Osteoblast (primary cell): ENCODE measurements at regions not wholly inside any gene's neighbourhood (a gene's known extent, or its start where the extent isn't known, plus 50 kb on each side); places are given as distances from the start of the nearest gene placed in this dataset.

Source experiments
- DNase-seq: peaks from one replicate; pipeline ENCODE4 v3.0.0; 2011; ENCODE audit warnings: low spot score, mixed read lengths; ENCODE audit not compliant: insufficient read length; ENCODE audit errors: missing footprints
- H2AFZ ChIP-seq: 2 replicates; pipeline ENCODE4 v1.6.0; 2011; ENCODE audit warnings: mild to moderate bottlenecking, low read length
- H3K27ac ChIP-seq: 2 replicates; pipeline ENCODE4 v1.5.1; 2011; ENCODE audit warnings: mild to moderate bottlenecking, low read depth, low read length, moderate library complexity
- H3K27me3 ChIP-seq: 2 replicates; pipeline ENCODE4 v1.6.0; 2012; ENCODE audit warnings: mild to moderate bottlenecking, control low read depth, inconsistent platforms, low read length, moderate library complexity; ENCODE audit not compliant: insufficient read depth
- H3K36me3 ChIP-seq: 2 replicates; pipeline ENCODE4 v1.5.1; 2011; ENCODE audit warnings: mild to moderate bottlenecking, low read length, control low read depth, moderate library complexity; ENCODE audit not compliant: insufficient read depth
- H3K4me1 ChIP-seq: 2 replicates; pipeline ENCODE4 v1.5.1; 2011; ENCODE audit warnings: mild to moderate bottlenecking, low read length, control low read depth, moderate library complexity; ENCODE audit not compliant: insufficient read depth
- H3K4me2 ChIP-seq: 2 replicates; pipeline ENCODE4 v1.6.0; 2011; ENCODE audit warnings: mild to moderate bottlenecking, low read length; ENCODE audit not compliant: insufficient read depth
- H3K4me3 ChIP-seq: fragments of 200-600 bp; sonication (generic); 3 replicates; pipeline ENCODE4 v1.5.1; 2012; ENCODE audit warnings: mild to moderate bottlenecking, low read length, inconsistent platforms; ENCODE audit not compliant: insufficient read depth
- H3K79me2 ChIP-seq: 2 replicates; pipeline ENCODE4 v1.6.0; 2012; ENCODE audit warnings: mild to moderate bottlenecking, low read length, control low read depth, inconsistent platforms; ENCODE audit not compliant: insufficient read depth
- H3K9me3 ChIP-seq: 2 replicates; pipeline ENCODE4 v1.5.1; 2011; ENCODE audit warnings: low read depth, low read length, control low read depth
- H4K20me1 ChIP-seq: 2 replicates; pipeline ENCODE4 v1.6.0; 2012; ENCODE audit warnings: mild to moderate bottlenecking, low read length, control low read depth; ENCODE audit not compliant: insufficient read depth
- CTCF ChIP-seq: IDR thresholded peaks from 2 replicates; pipeline ENCODE4 v1.5.1; 2011; ENCODE audit warnings: mild to moderate bottlenecking, low read depth, low read length, moderate library complexity; ENCODE audit errors: extremely low read depth

GRCh38 chr2:200242570-200242969 is 63.9 kb upstream of the SPATS2L start:
- Histone ChIP-seq H3K36me3 (no peaks in the 10 kb centered on the region), H4K20me1 (no peaks in the 10 kb centered on the region), H2AFZ (no peak overlapping the region), H3K9me3 (no peaks in the 10 kb centered on the region), H3K79me2 (no peaks in the 10 kb centered on the region), H3K4me3 (no peak overlapping the region), H3K4me2 (no peak overlapping the region), H3K27ac (no peak overlapping the region), H3K27me3 (no peaks in the 10 kb centered on the region), H3K4me1 (peaks cover under 1% of the 10 kb centered on the region)
- no peak for TF ChIP-seq CTCF
- no peak for DNase-seq

GRCh38 chr2:200243441-200243840 is 63.1 kb upstream of the SPATS2L start:
- Histone ChIP-seq H3K27ac (no peak overlapping the region), H3K27me3 (no peaks in the 10 kb centered on the region), H2AFZ (no peak overlapping the region), H3K4me3 (no peak overlapping the region), H3K79me2 (no peaks in the 10 kb centered on the region), H3K4me1 (peaks cover 2% of the 10 kb centered on the region), H3K4me2 (no peak overlapping the region), H3K9me3 (no peaks in the 10 kb centered on the region), H4K20me1 (no peaks in the 10 kb centered on the region), H3K36me3 (no peaks in the 10 kb centered on the region)
- TF ChIP-seq CTCF: no peak
- DNase-seq: no peak

GRCh38 chr2:200244111-200244510 is 62.4 kb upstream of the SPATS2L start:
- no peak for TF ChIP-seq CTCF
- Histone ChIP-seq H3K36me3 (no peaks in the 10 kb centered on the region), H2AFZ (no peak overlapping the region), H4K20me1 (no peaks in the 10 kb centered on the region), H3K4me1 (peaks cover 2% of the 10 kb centered on the region), H3K79me2 (no peaks in the 10 kb centered on the region), H3K27me3 (no peaks in the 10 kb centered on the region), H3K4me2 (no peak overlapping the region), H3K9me3 (no peaks in the 10 kb centered on the region), H3K27ac (no peak overlapping the region), H3K4me3 (no peak overlapping the region)
- DNase-seq: no peak

- Histone ChIP-seq H3K9me3 (no peaks in the 10 kb centered on the region), H3K27ac (no peak overlapping the region), H4K20me1 (no peaks in the 10 kb centered on the region), H2AFZ (no peak overlapping the region), H3K79me2 (no peaks in the 10 kb centered on the region), H3K4me1 (peaks cover 7% of the 10 kb centered on the region), H3K36me3 (no peaks in the 10 kb centered on the region), H3K4me3 (no peak overlapping the region), H3K27me3 (no peaks in the 10 kb centered on the region), H3K4me2 (no peak overlapping the region)
- no peak for DNase-seq
- TF ChIP-seq CTCF: no peak
These were observed 59.0 kb upstream of the SPATS2L start for GRCh38 chr2:200247494-200247893.
